GM12892 (cell line): ENCODE measurements at regions not wholly inside any gene's neighbourhood (a gene's known extent, or its start where the extent isn't known, plus 50 kb on each side); places are given as distances from the start of the nearest gene placed in this dataset.

Experiments used
- POLR2A ChIP-seq: IDR thresholded peaks from 2 replicates; pipeline ENCODE4 v1.6.1; 2011; ENCODE audit warnings: low read depth, low read length, control low read depth
- POLR2AphosphoS5 ChIP-seq: IDR thresholded peaks from 2 replicates; pipeline ENCODE4 v1.6.1; 2011; ENCODE audit warnings: low read depth, low read length, control low read depth

DNA sequence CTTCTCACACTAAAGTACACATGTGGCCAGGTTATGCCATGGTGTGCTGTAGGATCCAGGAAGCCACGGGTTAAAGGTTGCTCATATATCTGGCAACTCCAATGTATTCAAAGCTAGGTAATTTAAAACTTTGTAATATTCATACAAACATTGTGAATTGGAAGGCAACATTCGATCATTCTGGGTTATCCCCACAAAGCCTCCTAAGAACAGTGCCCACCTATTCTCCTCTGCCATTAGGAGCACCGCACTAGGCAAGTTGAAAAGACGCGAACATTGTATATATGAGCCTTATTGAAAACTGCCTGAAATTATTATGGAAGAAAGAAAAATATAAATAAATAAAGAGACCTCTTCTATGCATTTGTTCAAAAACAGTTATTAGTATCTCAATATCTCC is 228.2 kb downstream of the IGSF11 start:
- TF ChIP-seq POLR2A (no peak), POLR2AphosphoS5 (no peak)
